NCI-H2171 (cell line): ENCODE measurements at regions not wholly inside any gene's neighbourhood (a gene's known extent, or its start where the extent isn't known, plus 50 kb on each side); places are given as distances from the start of the nearest gene placed in this dataset.

ENCODE experiments used
- DNase-seq: peaks from one replicate; lab custom pipeline; 2025; lab: John Stamatoyannopoulos, UW

- DNase-seq, result no peak
Observed at GRCh38 chr4:129350834-129351721, 255.1 kb downstream of the C4orf33 start.

GRCh38 chr4:129352480-129352879, 256.5 kb downstream of the C4orf33 start:
- no peak for DNase-seq

- no peak for DNase-seq
Observed at GRCh38 chr4:129353490-129353889, 257.5 kb downstream of the C4orf33 start.

GRCh38 chr4:129355031-129355430, 259.1 kb downstream of the C4orf33 start:
- DNase-seq, result no peak

GRCh38 chr4:129355516-129355915, 259.6 kb downstream of the C4orf33 start:
- DNase-seq, result no peak

- no peak for DNase-seq
Observed at GRCh38 chr4:129358571-129358970, 262.6 kb downstream of the C4orf33 start.

- DNase-seq, result no peak
Observed at GRCh38 chr4:129359461-129359860, 263.5 kb downstream of the C4orf33 start.

- peak; percentile 58 for DNase-seq
Observed at GRCh38 chr4:129362691-129363274, 266.8 kb downstream of the C4orf33 start.

GRCh38 chr4:129364747-129365452, 268.9 kb downstream of the C4orf33 start:
- no peak for DNase-seq

GRCh38 chr4:129369361-129370010, 273.5 kb downstream of the C4orf33 start:
- peak; percentile 20 for DNase-seq

- no peak for DNase-seq
Observed at GRCh38 chr4:129371065-129371464, 275.1 kb downstream of the C4orf33 start.

GRCh38 chr4:129371926-129372325, 276.0 kb downstream of the C4orf33 start:
- no peak for DNase-seq

GRCh38 chr4:129377131-129377845, 281.3 kb downstream of the C4orf33 start:
- DNase-seq, result no peak

GRCh38 chr4:129378364-129378763, 282.4 kb downstream of the C4orf33 start:
- no peak for DNase-seq

- no peak for DNase-seq
Observed at GRCh38 chr4:129379429-129379828, 283.5 kb downstream of the C4orf33 start.

GRCh38 chr4:129384974-129385373, 289.0 kb downstream of the C4orf33 start:
- DNase-seq, result no peak

GRCh38 chr4:129387666-129388065, 291.7 kb downstream of the C4orf33 start:
- no peak for DNase-seq

GRCh38 chr4:129393976-129394375, 298.0 kb downstream of the C4orf33 start:
- no peak for DNase-seq

- no peak for DNase-seq
Observed at GRCh38 chr4:129394635-129395034, 298.7 kb downstream of the C4orf33 start.

- no peak for DNase-seq
Observed at GRCh38 chr4:129403848-129404247, 307.9 kb downstream of the C4orf33 start.

GRCh38 chr4:129410115-129410514, 314.2 kb downstream of the C4orf33 start:
- DNase-seq, result no peak

GRCh38 chr4:129415004-129415403, 319.1 kb downstream of the C4orf33 start:
- no peak for DNase-seq
